CD14-positive monocyte (primary cell): ENCODE measurements at regions not wholly inside any gene's neighbourhood (a gene's known extent, or its start where the extent isn't known, plus 50 kb on each side); places are given as distances from the start of the nearest gene placed in this dataset.

ENCODE experiments used
- DNase-seq, 3 donors: peaks; one replicate each; pipeline ENCODE4 v3.0.0-alpha.2; 2011 to 2022
- H2AFZ ChIP-seq: 2 replicates; pipeline ENCODE4 v1.6.0; 2012; ENCODE audit warnings: mild to moderate bottlenecking, low read depth, low read length, inconsistent platforms; ENCODE audit not compliant: insufficient read depth, poor library complexity, severe bottlenecking
- H3K27ac ChIP-seq, 2 donors: 1 replicate in 1 of 2; 2 replicates in 1 of 2; pipeline ENCODE4 v1.5.1; 2012 to 2013; ENCODE audit warnings: low read length in 2 of 2, control low read depth in 1 of 2, inconsistent platforms in 1 of 2, low read depth in 1 of 2, mild to moderate bottlenecking in 1 of 2
- H3K27me3 ChIP-seq, 2 donors: one replicate each; pipeline versions ENCODE4 v1.6.0 to v1.6.1; 2011 to 2013; ENCODE audit warnings: low read length in 2 of 2; ENCODE audit not compliant: control insufficient read depth in 2 of 2, insufficient read depth in 2 of 2
- H3K36me3 ChIP-seq, 2 donors: replicated peaks in 1 of 2; 1 replicate in 1 of 2; 2 replicates in 1 of 2; pipeline versions ENCODE4 v1.5.1 to v1.6.1; 2012 to 2013; ENCODE audit warnings: low read length in 2 of 2, control low read depth in 1 of 2, inconsistent platforms in 1 of 2, mild to moderate bottlenecking in 1 of 2; ENCODE audit not compliant: insufficient read depth in 2 of 2, control insufficient read depth in 1 of 2
- H3K4me1 ChIP-seq, 2 donors: 1 replicate in 1 of 2; 2 replicates in 1 of 2; pipeline versions ENCODE4 v1.5.1 to v1.6.1; 2012 to 2013; ENCODE audit warnings: low read length in 2 of 2, control low read depth in 1 of 2, inconsistent platforms in 1 of 2, mild to moderate bottlenecking in 1 of 2, moderate library complexity in 1 of 2; ENCODE audit not compliant: insufficient read depth in 2 of 2, control insufficient read depth in 1 of 2
- H3K4me2 ChIP-seq: replicated peaks from 2 replicates; pipeline ENCODE3; 2012; ENCODE audit warnings: low read length, moderate library complexity, mild to moderate bottlenecking; ENCODE audit not compliant: poor library complexity, severe bottlenecking; ENCODE audit errors: extremely low read depth
- H3K4me3 ChIP-seq, 3 experiments: fragments of 200-600 bp in 1 of 3; sonication (generic) in 1 of 3; replicated peaks in 1 of 3; 1 replicate in 2 of 3; 2 replicates in 1 of 3; pipeline ENCODE4 v1.5.1; 2011 to 2013; ENCODE audit warnings: low read length in 3 of 3, mild to moderate bottlenecking in 3 of 3, control low read depth in 2 of 3, low read depth in 2 of 3, inconsistent platforms in 1 of 3, moderate library complexity in 1 of 3
- H3K79me2 ChIP-seq: 2 replicates; pipeline ENCODE4 v1.6.0; 2012; ENCODE audit warnings: mild to moderate bottlenecking, control low read depth, inconsistent platforms, low read length, moderate library complexity; ENCODE audit not compliant: insufficient read depth
- H3K9ac ChIP-seq: 2 replicates; pipeline ENCODE4 v1.6.0; 2017; ENCODE audit warnings: low read length, mild to moderate bottlenecking; ENCODE audit not compliant: insufficient read depth, poor library complexity, severe bottlenecking
- H3K9me3 ChIP-seq, 2 donors: replicated peaks in 1 of 2; 1 replicate in 1 of 2; 2 replicates in 1 of 2; pipeline versions ENCODE4 v1.5.1 to v1.6.1; 2012 to 2013; ENCODE audit warnings: low read length in 2 of 2, control low read depth in 1 of 2; ENCODE audit not compliant: control insufficient read depth in 1 of 2, insufficient read depth in 1 of 2
- H4K20me1 ChIP-seq: 2 replicates; pipeline ENCODE4 v1.6.0; 2012; ENCODE audit warnings: mild to moderate bottlenecking, low read length, control low read depth, moderate library complexity; ENCODE audit not compliant: insufficient read depth
- H3K27ac Mint-ChIP-seq, 7 donors: one replicate each; pipeline ENCODE4 v1.8.0; 2020; ENCODE audit warnings: mild to moderate bottlenecking in 7 of 7, mixed read lengths in 7 of 7, moderate library complexity in 6 of 7, inconsistent platforms in 2 of 7
- H3K27me3 Mint-ChIP-seq, 3 donors: one replicate each; pipeline ENCODE4 v1.8.0; 2021 to 2022; ENCODE audit warnings: low read depth in 3 of 3, mild to moderate bottlenecking in 3 of 3, mixed read lengths in 3 of 3, moderate library complexity in 3 of 3, inconsistent platforms in 1 of 3
- H3K36me3 Mint-ChIP-seq, 2 donors: one replicate each; pipeline ENCODE4 v1.8.0; 2020; ENCODE audit warnings: mixed read lengths in 2 of 2, inconsistent platforms in 1 of 2, mild to moderate bottlenecking in 1 of 2
- H3K4me1 Mint-ChIP-seq: one replicate; pipeline ENCODE4 v1.8.0; 2020; ENCODE audit warnings: mild to moderate bottlenecking, mixed read lengths
- H3K4me3 Mint-ChIP-seq, 2 donors: one replicate each; pipeline ENCODE4 v1.8.0; 2020; ENCODE audit warnings: mild to moderate bottlenecking in 2 of 2, mixed read lengths in 2 of 2, moderate library complexity in 1 of 2
- H3K9me3 Mint-ChIP-seq, 7 donors: one replicate each; pipeline ENCODE4 v1.8.0; 2020 to 2022; ENCODE audit warnings: mixed read lengths in 7 of 7, mild to moderate bottlenecking in 6 of 7, moderate library complexity in 6 of 7, inconsistent platforms in 2 of 7
- WGBS: methylation state at CpG from one replicate; pipeline ENCODE4 v1.1.5; 2013; ENCODE audit warnings: missing lambda C conversion rate; ENCODE audit not compliant: insufficient coverage; 5-methylcytosine and 5-hydroxymethylcytosine counted together
- intact Hi-C, 2 donors: fragments of 100-400 bp; cut with micrococcal nuclease; formaldehyde crosslinking; loops; one replicate each; pipeline versions ENCODE4 v1.15.0 to v1.15.1; 2023
- TF ChIP-seq, protein P1 (sequence below): fragments of 200-600 bp; IDR thresholded peaks from one replicate; pipeline ENCODE4 v1.8.0; 2022; ENCODE audit warnings: antibody characterized with exemption, mild to moderate bottlenecking

GRCh38 chr15:26145796-26146195, 282.7 kb upstream of the ATP10A start:
- TF ChIP-seq, protein P1, sequence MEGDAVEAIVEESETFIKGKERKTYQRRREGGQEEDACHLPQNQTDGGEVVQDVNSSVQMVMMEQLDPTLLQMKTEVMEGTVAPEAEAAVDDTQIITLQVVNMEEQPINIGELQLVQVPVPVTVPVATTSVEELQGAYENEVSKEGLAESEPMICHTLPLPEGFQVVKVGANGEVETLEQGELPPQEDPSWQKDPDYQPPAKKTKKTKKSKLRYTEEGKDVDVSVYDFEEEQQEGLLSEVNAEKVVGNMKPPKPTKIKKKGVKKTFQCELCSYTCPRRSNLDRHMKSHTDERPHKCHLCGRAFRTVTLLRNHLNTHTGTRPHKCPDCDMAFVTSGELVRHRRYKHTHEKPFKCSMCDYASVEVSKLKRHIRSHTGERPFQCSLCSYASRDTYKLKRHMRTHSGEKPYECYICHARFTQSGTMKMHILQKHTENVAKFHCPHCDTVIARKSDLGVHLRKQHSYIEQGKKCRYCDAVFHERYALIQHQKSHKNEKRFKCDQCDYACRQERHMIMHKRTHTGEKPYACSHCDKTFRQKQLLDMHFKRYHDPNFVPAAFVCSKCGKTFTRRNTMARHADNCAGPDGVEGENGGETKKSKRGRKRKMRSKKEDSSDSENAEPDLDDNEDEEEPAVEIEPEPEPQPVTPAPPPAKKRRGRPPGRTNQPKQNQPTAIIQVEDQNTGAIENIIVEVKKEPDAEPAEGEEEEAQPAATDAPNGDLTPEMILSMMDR = no peak
- Histone ChIP-seq H3K4me3 (no peak overlapping the region), H3K9ac (no peak overlapping the region), H2AFZ (no peak overlapping the region), H3K4me2 (no peak overlapping the region), H3K27me3 (no peaks in the 10 kb centered on the region), H3K27ac (no peak overlapping the region), H3K4me1 (no peaks in the 10 kb centered on the region), H3K36me3 (no peaks in the 10 kb centered on the region), H3K9me3 (peaks cover 4 to 5% of the 10 kb centered on the region in 2 donors), H3K79me2 (no peaks in the 10 kb centered on the region), H4K20me1 (no peaks in the 10 kb centered on the region)
- intact Hi-C loops = no loop called here
- Mint-ChIP-seq H3K36me3 (no peaks in the 10 kb centered on the region), H3K4me3 (no peak overlapping the region), H3K27ac (no peak overlapping the region), H3K4me1 (no peaks in the 10 kb centered on the region), H3K9me3 (peaks cover 0 to 12% (median 4%) of the 10 kb centered on the region in 7 donors), H3K27me3 (peaks cover 0 to 2% (median 0%) of the 10 kb centered on the region in 3 donors)
- no peak for DNase-seq
- WGBS = 75% methylated on average over 2 of the region's 2 CpGs

DNA sequence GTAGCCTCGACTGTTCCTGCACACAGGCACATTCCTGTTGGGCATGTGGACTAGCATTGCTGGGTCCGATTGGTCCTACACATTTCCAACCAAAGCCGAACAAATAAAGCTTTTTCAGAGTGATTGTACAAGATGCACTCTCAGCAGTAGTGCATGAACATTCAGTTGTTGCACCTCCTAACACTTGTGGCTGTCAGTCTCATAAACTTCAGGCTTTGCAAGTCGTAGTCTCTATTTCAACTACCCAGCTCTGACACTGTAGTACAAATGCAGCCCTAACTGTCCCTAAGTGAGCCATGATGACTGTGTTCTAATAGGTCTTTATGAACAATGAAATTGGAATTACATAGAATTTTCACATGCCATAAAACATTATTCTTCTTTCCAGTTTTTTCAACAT, 281.7 kb upstream of the ATP10A start:
- H3K4me3 Mint-ChIP-seq = no peak overlapping the region
- H3K9me3 ChIP-seq = peaks cover 4 to 5% of the 10 kb centered on the region in 2 donors
- no peaks in the 10 kb centered on the region for H3K27me3 ChIP-seq
- TF ChIP-seq, protein P1 = no peak
- peaks cover 0 to 2% (median 0%) of the 10 kb centered on the region in 3 donors for H3K27me3 Mint-ChIP-seq
- no peak overlapping the region for H3K4me2 ChIP-seq
- H3K27ac Mint-ChIP-seq = no peak overlapping the region
- no peaks in the 10 kb centered on the region for H3K36me3 Mint-ChIP-seq
- H3K79me2 ChIP-seq = no peaks in the 10 kb centered on the region
- H3K9me3 Mint-ChIP-seq = peaks cover 0 to 12% (median 5%) of the 10 kb centered on the region in 7 donors
- H3K4me3 ChIP-seq = no peak overlapping the region
- DNase-seq = no peak
- H4K20me1 ChIP-seq = no peaks in the 10 kb centered on the region
- no peak overlapping the region for H3K27ac ChIP-seq
- no peaks in the 10 kb centered on the region for H3K4me1 Mint-ChIP-seq
- 87% methylated on average over 3 of the region's 4 CpGs for WGBS
- H2AFZ ChIP-seq = no peak overlapping the region
- intact Hi-C loops = no loop called here
- no peak overlapping the region for H3K9ac ChIP-seq
- H3K4me1 ChIP-seq = no peaks in the 10 kb centered on the region
- no peaks in the 10 kb centered on the region for H3K36me3 ChIP-seq
